ENCODE measurements at regions not wholly inside any gene's neighbourhood (a gene's known extent, or its start where the extent isn't known, plus 50 kb on each side); places are given as distances from the start of the nearest gene placed in this dataset.
A peak's percentile ranks its signal among the peaks of the same experiment; 100 is the strongest.

- TF ChIP-seq FOS (IDR thresholded peaks at IDR 0.05; ENCODE audit: low read depth, low read length) (no peak), CTCF (conservative IDR thresholded peaks at IDR 0.05; ENCODE audit: low read depth, low read length) (peak; percentile 57), CEBPB (IDR thresholded peaks at IDR 0.05; ENCODE audit: low read depth, low read length) (no peak), POLR2A (IDR thresholded peaks at IDR 0.05; ENCODE audit: low read depth, low read length) (no peak), SMC3 (IDR thresholded peaks at IDR 0.05; ENCODE audit: low read depth, low read length) (peak; percentile 60)
Measured at GRCh38 chr4:151604238-151604637, 156.6 kb downstream of the GATB start.

Measured in IMR-90 (cell line).